ENCODE measurements at regions not wholly inside any gene's neighbourhood (a gene's known extent, or its start where the extent isn't known, plus 50 kb on each side); places are given as distances from the start of the nearest gene placed in this dataset.

DNA sequence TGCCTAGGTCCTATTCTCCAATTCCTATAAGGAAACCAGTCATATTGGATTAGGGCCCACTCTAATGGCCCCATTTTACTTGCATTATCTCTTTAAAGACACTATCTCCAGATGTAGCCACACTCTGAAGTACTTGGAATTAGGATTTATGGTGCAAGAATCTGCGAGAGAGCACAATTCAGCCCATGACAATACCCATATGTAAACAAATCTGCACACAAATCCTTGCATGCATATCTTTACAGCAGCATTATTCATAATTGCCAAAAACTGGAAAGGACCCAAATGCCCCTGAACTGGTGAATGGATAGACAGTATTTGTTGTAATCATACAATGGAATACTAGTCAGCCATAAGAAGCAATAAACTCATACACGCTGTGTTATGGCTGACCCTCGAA is 229.8 kb upstream of the ADAMTS5 start:
- no peak overlapping the region for H3K27ac ChIP-seq
- peaks cover 5% of the 10 kb centered on the region for H3K9me3 ChIP-seq (ENCODE audit: severe bottlenecking)
- H3K27me3 ChIP-seq (ENCODE audit: insufficient read depth, low read depth, severe bottlenecking), result peaks cover 35% of the 10 kb centered on the region
- H3K4me3 ChIP-seq (ENCODE audit: low read depth, low read length), result no peak overlapping the region
- DNase-seq, result no peak
- no peaks in the 10 kb centered on the region for H3K36me3 ChIP-seq
- TF ChIP-seq, protein P1, sequence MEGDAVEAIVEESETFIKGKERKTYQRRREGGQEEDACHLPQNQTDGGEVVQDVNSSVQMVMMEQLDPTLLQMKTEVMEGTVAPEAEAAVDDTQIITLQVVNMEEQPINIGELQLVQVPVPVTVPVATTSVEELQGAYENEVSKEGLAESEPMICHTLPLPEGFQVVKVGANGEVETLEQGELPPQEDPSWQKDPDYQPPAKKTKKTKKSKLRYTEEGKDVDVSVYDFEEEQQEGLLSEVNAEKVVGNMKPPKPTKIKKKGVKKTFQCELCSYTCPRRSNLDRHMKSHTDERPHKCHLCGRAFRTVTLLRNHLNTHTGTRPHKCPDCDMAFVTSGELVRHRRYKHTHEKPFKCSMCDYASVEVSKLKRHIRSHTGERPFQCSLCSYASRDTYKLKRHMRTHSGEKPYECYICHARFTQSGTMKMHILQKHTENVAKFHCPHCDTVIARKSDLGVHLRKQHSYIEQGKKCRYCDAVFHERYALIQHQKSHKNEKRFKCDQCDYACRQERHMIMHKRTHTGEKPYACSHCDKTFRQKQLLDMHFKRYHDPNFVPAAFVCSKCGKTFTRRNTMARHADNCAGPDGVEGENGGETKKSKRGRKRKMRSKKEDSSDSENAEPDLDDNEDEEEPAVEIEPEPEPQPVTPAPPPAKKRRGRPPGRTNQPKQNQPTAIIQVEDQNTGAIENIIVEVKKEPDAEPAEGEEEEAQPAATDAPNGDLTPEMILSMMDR (IDR thresholded peaks at IDR 0.05; ENCODE audit: low read depth, low read length), result no peak

DNA sequence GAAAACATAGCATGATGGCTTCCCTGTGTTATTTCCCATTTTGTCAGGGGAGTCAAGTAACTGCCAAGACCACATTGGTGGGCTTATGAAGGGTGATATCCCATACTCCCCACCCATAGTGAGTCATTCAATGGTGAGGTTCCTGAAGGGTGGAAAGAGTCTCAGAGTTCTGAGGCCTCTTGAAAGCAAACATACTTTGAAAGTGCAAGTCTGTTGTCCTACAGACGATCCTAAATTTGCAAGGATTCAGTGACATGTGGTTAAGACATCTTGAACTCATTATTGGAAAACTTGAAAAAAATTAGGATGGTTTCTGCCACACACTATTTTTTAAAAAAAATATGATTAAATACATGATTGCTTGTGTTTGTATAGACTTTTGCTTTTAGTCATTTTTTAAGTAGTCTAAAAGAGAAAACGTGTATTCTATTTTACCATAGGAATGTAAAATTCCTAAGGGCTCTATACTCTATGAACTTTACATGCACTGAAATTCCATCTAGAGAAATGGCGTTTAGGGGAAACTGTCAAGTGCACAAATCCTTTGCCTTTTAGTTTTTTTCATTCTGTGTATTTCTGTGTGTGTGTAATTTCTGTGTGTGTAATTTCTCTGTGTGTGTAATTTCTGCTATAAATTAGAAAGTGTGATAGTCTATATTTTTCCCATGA is 225.5 kb upstream of the ADAMTS5 start:
- Histone ChIP-seq H3K36me3 (no peaks in the 10 kb centered on the region), H3K27me3 (ENCODE audit: insufficient read depth, low read depth, severe bottlenecking) (peaks cover 40% of the 10 kb centered on the region), H3K4me3 (ENCODE audit: low read depth, low read length) (no peak overlapping the region), H3K27ac (no peak overlapping the region), H3K9me3 (ENCODE audit: severe bottlenecking) (peaks cover 5% of the 10 kb centered on the region)
- no peak for DNase-seq
- TF ChIP-seq, protein P1 (IDR thresholded peaks at IDR 0.05; ENCODE audit: low read depth, low read length), result no peak

DNA sequence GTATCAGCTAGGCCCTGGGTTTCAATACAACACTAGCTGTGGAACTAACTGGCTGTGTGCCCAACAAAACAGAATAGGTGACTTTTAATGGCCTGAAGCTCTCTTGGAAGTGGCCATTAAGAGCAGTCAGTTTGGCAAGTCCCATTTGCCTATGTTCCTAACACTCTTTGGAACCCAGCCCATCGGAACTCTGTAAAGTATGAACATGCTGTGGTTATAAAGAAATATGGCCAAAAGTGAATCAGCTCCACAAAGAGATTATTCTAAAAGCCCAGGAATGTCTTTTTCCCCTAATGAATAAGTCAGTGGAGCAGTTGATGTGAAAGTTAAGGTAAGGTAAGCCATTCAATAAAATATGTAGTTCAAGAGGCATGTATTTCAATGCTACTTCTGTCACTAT is 223.7 kb upstream of the ADAMTS5 start:
- Histone ChIP-seq H3K27ac (no peak overlapping the region), H3K27me3 (ENCODE audit: insufficient read depth, low read depth, severe bottlenecking) (peaks cover 51% of the 10 kb centered on the region), H3K4me3 (ENCODE audit: low read depth, low read length) (no peak overlapping the region), H3K9me3 (ENCODE audit: severe bottlenecking) (peaks cover 2% of the 10 kb centered on the region), H3K36me3 (no peaks in the 10 kb centered on the region)
- no peak for DNase-seq
- TF ChIP-seq, protein P1 (IDR thresholded peaks at IDR 0.05; ENCODE audit: low read depth, low read length), result no peak

DNA sequence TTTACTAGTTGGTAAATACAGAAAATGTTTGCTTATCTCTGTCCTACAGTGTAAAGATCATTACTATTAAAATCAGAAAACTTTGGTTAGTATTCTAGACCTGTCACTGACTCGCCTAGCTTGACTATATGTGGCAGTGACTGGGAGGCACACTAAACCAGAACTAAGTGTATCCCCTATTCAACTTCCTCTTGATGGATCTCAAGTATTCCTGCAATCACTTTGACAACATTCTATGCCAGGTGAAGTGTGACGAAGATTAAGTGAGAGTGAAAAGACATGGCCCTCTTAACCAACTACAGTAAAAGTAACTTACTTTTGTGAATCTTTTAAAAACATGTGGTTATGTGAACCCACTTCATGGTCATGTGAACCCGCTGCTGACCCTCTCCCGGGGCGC is 223.0 kb upstream of the ADAMTS5 start:
- TF ChIP-seq, protein P1 (IDR thresholded peaks at IDR 0.05; ENCODE audit: low read depth, low read length), result no peak
- no peak for DNase-seq
- Histone ChIP-seq H3K4me3 (ENCODE audit: low read depth, low read length) (no peak overlapping the region), H3K9me3 (ENCODE audit: severe bottlenecking) (peaks cover 2% of the 10 kb centered on the region), H3K27ac (no peak overlapping the region), H3K36me3 (no peaks in the 10 kb centered on the region), H3K27me3 (ENCODE audit: insufficient read depth, low read depth, severe bottlenecking) (peaks cover 47% of the 10 kb centered on the region)

DNA sequence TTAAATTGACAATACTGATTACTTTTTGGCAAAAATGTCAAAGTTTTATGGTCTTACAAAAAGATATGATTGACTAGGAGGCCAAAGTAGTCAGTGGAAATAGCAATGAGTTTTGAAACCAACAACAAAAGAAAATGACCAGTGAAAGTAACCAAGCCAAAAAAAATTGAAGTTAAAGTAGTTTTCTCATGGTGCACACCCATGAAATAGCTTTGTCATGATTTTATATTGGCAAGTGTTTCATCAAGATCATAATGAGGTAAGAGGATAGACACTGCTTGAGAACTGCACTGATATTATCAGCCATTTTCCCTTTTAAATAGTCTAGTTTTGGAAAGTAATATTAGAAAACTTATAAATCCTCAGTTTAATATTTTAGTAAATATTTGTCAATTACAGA is 206.2 kb upstream of the ADAMTS5 start:
- H3K9me3 ChIP-seq (ENCODE audit: severe bottlenecking), result no peaks in the 10 kb centered on the region
- DNase-seq, result no peak
- H3K27me3 ChIP-seq (ENCODE audit: insufficient read depth, low read depth, severe bottlenecking), result peaks cover 51% of the 10 kb centered on the region
- TF ChIP-seq, protein P1 (IDR thresholded peaks at IDR 0.05; ENCODE audit: low read depth, low read length), result no peak
- no peak overlapping the region for H3K4me3 ChIP-seq (ENCODE audit: low read depth, low read length)
- no peaks in the 10 kb centered on the region for H3K36me3 ChIP-seq
- no peak overlapping the region for H3K27ac ChIP-seq

DNA sequence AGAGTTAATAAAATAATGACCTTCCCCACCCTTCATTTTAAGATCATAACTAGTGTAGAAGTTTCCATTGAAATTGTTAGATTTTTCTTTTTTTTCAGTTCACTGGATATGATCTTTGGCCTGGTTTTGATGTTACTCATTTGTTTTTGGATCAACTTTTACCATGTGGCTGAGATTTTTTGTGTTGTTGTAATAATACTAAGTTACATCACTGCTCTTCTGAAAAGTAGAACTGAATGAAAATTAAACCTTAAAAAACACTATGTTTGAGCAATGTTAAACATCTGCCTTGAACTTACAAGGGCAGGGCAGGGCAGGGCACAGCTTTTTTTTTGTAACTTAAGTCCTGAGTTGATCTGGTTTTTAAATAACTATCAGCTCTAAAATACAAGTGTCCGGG is 204.8 kb upstream of the ADAMTS5 start:
- Histone ChIP-seq H3K4me3 (ENCODE audit: low read depth, low read length) (no peak overlapping the region), H3K9me3 (ENCODE audit: severe bottlenecking) (no peaks in the 10 kb centered on the region), H3K36me3 (no peaks in the 10 kb centered on the region), H3K27ac (no peak overlapping the region), H3K27me3 (ENCODE audit: insufficient read depth, low read depth, severe bottlenecking) (peaks cover 59% of the 10 kb centered on the region)
- TF ChIP-seq, protein P1 (IDR thresholded peaks at IDR 0.05; ENCODE audit: low read depth, low read length), result no peak
- DNase-seq, result no peak
